ENCODE measurements at regions not wholly inside any gene's neighbourhood (a gene's known extent, or its start where the extent isn't known, plus 50 kb on each side); places are given as distances from the start of the nearest gene placed in this dataset.

DNA sequence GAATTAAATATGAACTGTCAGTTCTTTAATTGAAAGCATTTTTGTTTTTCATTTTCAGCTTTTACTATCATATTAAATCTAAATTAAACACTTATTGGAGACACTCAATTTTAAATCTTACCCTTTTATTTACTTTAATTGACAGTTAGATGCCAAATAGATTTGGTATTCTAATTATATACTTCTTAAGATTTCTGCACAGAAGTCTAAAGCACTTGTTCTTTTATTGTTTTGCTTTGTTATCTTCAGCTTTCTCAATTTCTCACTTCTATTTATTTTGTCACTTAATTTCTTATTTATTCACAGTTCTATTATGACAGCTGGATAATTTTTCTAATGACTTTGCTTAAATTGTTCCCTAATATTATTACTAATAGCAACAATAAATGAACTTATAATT, 1397.3 kb upstream of the MIR17HG start:
- no peaks in the 10 kb centered on the region for H3K4me1 ChIP-seq
- TF ChIP-seq POLR2A (IDR thresholded peaks at IDR 0.05) (no peak), POLR2AphosphoS5 (IDR thresholded peaks at IDR 0.05) (no peak)
- TF ChIP-seq, protein P1, sequence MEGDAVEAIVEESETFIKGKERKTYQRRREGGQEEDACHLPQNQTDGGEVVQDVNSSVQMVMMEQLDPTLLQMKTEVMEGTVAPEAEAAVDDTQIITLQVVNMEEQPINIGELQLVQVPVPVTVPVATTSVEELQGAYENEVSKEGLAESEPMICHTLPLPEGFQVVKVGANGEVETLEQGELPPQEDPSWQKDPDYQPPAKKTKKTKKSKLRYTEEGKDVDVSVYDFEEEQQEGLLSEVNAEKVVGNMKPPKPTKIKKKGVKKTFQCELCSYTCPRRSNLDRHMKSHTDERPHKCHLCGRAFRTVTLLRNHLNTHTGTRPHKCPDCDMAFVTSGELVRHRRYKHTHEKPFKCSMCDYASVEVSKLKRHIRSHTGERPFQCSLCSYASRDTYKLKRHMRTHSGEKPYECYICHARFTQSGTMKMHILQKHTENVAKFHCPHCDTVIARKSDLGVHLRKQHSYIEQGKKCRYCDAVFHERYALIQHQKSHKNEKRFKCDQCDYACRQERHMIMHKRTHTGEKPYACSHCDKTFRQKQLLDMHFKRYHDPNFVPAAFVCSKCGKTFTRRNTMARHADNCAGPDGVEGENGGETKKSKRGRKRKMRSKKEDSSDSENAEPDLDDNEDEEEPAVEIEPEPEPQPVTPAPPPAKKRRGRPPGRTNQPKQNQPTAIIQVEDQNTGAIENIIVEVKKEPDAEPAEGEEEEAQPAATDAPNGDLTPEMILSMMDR (IDR thresholded peaks at IDR 0.05), result no peak
- peaks cover 0 to 5% of the 10 kb centered on the region in 2 donors for H3K9me3 ChIP-seq
- no peak for DNase-seq (ENCODE audit: low spot score in 2 of 2)
- no peaks in the 10 kb centered on the region for H3K27me3 ChIP-seq
- H3K36me3 ChIP-seq, result no peaks in the 10 kb centered on the region
- H3K27ac ChIP-seq, result no peak overlapping the region
- intact Hi-C loops (cut with DNase I; ENCODE audit: low total_unique reads), result no loop called here
- H3K4me3 ChIP-seq, result no peak overlapping the region

DNA sequence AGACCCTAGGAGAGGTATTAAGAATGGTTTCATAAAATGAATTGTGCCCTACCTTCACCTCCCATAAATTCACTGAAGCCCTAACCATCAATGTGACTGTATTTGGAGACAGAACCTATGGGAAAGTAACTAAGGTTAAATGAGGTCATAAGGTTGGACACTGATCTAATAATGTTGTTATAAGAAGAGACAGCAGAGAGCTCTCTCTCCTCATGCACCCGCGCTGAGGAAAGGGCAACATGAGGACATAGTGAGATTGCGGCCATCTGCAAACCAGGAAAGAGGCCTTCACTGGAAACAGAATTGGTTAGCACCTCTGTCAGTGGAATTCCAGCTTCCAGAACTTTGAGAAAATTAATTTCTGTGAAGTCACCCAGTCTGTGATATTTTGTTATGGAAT, 1396.1 kb upstream of the MIR17HG start:
- no peaks in the 10 kb centered on the region for H3K4me1 ChIP-seq
- no peak overlapping the region for H3K27ac ChIP-seq
- H3K27me3 ChIP-seq, result no peaks in the 10 kb centered on the region
- TF ChIP-seq POLR2AphosphoS5 (IDR thresholded peaks at IDR 0.05) (no peak), POLR2A (IDR thresholded peaks at IDR 0.05) (no peak)
- TF ChIP-seq, protein P1 (IDR thresholded peaks at IDR 0.05), result no peak
- peaks cover 0 to 5% of the 10 kb centered on the region in 2 donors for H3K9me3 ChIP-seq
- intact Hi-C loops (cut with DNase I; ENCODE audit: low total_unique reads), result no loop called here
- DNase-seq (ENCODE audit: low spot score in 2 of 2), result no peak
- peaks cover 4% of the 10 kb centered on the region for H3K36me3 ChIP-seq
- H3K4me3 ChIP-seq, result no peak overlapping the region

DNA sequence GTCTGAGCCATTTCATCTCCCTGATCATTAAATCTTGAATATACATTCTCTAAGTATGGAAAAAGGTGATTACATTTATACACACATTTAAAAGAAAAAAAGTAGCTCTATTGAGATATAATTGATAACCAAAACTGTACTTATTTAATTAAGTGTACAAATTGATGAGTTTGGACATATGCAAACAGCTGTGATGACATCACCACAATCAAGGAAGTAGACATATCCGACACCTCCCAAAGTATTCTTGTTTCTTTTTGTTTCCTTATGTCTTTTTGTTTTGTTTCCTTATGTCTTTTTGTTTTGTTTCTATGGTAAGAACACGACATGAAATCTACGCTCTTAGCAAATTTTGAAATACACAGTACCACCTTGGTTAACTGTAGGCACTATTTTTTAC, 1393.9 kb upstream of the MIR17HG start:
- no peak for DNase-seq (ENCODE audit: low spot score in 2 of 2)
- Histone ChIP-seq H3K4me1 (no peaks in the 10 kb centered on the region), H3K4me3 (no peak overlapping the region), H3K9me3 (peaks cover 0 to 5% of the 10 kb centered on the region in 2 donors), H3K27me3 (no peaks in the 10 kb centered on the region), H3K36me3 (peaks cover 4% of the 10 kb centered on the region), H3K27ac (no peak overlapping the region)
- TF ChIP-seq POLR2AphosphoS5 (IDR thresholded peaks at IDR 0.05) (no peak), POLR2A (IDR thresholded peaks at IDR 0.05) (no peak)
- TF ChIP-seq, protein P1 (IDR thresholded peaks at IDR 0.05), result no peak
- intact Hi-C loops (cut with DNase I; ENCODE audit: low total_unique reads), result no loop called here

DNA sequence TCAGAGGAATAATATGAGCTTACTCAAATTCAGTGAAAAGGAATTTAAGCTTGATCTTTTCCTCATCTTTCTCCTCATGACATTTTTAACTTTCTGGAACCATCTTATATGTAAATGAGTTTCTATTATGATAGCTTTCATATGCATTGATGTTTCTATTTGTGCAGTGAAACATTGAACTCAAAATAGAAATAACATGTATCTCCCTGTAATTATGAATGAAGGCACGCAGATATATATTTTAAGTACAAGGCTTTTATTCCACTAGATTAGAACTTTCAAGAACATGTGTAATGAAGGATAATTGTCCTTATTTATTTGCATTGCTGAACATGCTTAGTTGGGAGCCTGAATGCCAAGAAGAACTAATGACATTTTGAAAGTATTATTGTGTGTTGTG, 1391.7 kb upstream of the MIR17HG start:
- Histone ChIP-seq H3K27ac (no peak overlapping the region), H3K27me3 (no peaks in the 10 kb centered on the region), H3K9me3 (peaks cover 0 to 5% of the 10 kb centered on the region in 2 donors), H3K4me1 (no peaks in the 10 kb centered on the region), H3K4me3 (no peak overlapping the region), H3K36me3 (peaks cover 4% of the 10 kb centered on the region)
- no peak for DNase-seq (ENCODE audit: low spot score in 2 of 2)
- TF ChIP-seq POLR2AphosphoS5 (IDR thresholded peaks at IDR 0.05), result no peak
- no peak for TF ChIP-seq POLR2A (IDR thresholded peaks at IDR 0.05)
- TF ChIP-seq, protein P1 (IDR thresholded peaks at IDR 0.05), result no peak
- intact Hi-C loops (cut with DNase I; ENCODE audit: low total_unique reads), result no loop called here

DNA sequence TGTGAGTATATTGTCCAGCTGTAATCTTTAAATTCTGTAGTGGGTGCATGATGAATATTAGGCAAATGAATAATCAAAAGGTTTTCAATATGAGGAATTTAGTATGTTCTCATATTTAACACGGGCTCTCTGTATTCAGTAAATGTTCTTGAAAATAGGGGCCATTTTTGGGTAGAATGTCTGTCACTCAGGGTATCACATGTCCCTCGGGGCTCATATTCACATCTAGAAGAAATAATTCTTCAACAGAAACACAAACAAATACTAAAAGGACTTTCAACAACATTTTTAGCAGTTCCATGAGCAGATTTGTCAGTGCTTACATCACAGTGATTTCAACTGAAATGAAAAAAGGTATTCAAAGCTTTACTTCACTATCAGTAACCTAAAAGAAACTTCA, 1388.4 kb upstream of the MIR17HG start:
- H3K4me1 ChIP-seq, result no peaks in the 10 kb centered on the region
- TF ChIP-seq, protein P1 (IDR thresholded peaks at IDR 0.05), result no peak
- no peak for TF ChIP-seq POLR2A (IDR thresholded peaks at IDR 0.05)
- TF ChIP-seq POLR2AphosphoS5 (IDR thresholded peaks at IDR 0.05), result no peak
- H3K27ac ChIP-seq, result no peak overlapping the region
- peaks cover 4% of the 10 kb centered on the region for H3K36me3 ChIP-seq
- H3K4me3 ChIP-seq, result no peak overlapping the region
- intact Hi-C loops (cut with DNase I; ENCODE audit: low total_unique reads), result no loop called here
- H3K27me3 ChIP-seq, result no peaks in the 10 kb centered on the region
- peaks cover 0 to 5% of the 10 kb centered on the region in 2 donors for H3K9me3 ChIP-seq
- no peak for DNase-seq (ENCODE audit: low spot score in 2 of 2)
